Islet precursor cell (in vitro differentiated cells): ENCODE measurements at regions not wholly inside any gene's neighbourhood (a gene's known extent, or its start where the extent isn't known, plus 50 kb on each side); places are given as distances from the start of the nearest gene placed in this dataset.

Experiments used
- DNase-seq: peaks from one replicate; pipeline ENCODE4 v3.0.0-alpha.2; 2018

DNA sequence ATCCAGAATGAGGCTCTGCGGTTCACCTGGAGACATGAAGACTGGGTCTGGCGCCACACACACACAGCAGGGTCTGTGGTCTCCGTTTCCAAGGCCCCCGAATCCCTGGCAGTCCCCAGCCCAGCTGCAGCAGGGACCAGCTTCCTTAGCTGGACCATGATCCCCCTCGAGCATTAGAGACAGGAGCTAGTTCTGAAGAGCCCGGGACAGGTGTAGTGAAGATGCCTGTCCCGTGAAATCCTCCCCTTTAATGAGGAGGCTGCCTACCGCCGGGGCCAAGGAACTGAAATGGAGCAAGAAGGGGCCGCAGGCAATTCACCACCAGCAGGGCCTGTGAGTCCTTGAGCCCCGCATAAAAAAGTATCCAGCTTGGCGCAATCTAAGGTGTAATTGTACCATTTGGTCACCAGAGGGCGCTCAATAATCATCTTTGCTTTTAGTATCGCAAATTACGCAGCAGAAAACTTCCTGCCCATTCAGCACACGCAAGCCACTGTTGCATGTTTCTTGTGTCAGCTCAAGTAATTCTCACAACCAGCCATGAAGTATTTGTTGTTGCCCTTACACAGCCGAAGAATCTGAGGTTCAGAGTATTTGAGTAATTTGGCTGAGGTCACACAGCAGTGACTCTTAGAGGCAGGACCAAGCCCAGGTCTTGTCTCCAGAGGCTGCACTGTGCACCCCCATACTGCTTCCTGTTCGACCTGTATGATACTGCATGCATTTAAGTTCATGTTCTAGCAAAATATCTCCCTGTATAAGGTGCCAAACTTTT, 54.3 kb upstream of the PPP2R5C start:
- DNase-seq = peak; percentile 83

DNA sequence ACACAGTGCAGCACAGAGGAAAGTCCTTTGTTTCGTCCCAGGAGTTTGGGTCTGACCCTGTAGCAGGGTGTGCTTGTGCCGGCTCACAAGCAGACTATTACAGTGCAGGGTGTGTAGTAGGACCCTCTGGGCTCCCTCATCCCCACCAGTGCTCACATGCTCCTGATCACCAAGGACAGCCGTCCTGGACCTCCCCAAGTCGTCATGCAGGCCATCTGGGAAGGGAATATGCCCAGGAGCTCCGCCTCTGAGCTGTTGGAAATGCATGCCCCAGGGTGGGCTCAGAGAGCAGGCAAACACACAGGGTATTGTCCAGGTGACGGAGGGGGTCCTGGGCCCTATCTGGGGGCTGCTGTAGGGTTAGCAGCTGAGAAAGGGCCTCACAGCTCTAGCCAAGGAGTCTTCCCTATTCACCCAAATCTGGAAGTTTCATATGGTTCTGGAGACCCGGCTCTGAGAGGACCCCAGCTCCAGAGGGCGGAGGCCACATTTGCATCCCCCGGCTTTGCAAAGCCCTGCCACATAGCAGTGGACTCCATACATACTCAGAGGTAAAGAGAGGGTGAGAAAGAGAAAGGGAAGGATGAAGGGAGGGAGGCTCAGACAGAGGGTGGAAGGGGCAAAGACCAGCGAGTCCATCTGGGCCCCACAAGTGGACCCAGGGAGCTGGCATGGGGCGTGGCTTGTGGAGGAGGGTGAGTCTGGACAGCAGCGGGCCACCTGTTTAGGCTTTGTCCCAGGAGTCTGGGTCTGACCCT, 53.5 kb upstream of the PPP2R5C start:
- no peak for DNase-seq

DNA sequence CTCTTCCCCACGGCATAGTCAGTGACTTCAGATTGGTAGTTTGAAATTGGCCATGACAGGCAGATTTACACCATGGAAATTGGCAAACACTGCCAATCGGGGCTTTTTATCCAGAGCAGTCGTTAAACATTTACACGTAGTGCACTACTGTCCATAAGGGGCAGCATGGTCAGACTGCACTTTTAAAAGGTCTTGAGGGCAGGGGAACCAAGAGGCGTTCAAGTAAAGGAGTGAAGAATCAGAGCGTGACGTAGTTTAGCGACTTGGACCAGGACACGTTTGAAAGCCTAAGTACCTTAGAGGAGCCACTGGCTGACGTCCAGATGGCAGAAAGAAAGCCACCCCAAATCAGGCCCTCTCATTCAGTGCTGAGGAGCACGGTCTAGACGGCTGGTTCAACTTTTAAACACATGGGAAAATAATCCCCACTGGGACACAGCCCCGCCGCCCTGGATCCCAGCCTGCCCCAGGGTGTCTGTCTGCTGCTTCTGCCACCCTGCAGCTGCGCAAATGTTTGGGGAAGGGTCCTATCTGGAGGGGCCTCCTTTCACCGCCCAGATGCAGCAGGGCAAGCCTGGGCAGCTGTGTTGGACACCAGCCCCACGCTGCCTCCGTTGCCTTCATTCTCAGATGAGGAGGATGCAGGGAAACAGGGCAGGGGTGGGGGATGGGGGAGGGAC, 52.5 kb upstream of the PPP2R5C start:
- no peak for DNase-seq

DNA sequence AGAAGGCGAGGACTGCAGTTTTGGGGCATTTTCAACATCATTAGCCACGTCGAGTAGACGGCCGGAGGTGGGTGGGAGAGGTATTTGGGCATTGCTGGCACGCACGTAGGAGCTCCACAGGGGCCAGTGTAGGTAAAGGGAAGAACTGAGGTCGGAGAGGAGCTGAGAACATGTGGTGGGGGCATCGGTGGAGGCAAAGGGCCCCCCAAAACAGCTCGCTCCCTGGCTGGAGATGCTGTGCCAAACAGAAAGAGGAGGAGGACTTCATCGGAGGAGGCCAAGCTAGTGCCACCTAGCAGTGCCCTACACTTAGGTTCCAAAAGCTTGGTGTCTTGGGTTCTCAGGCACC, 52.0 kb upstream of the PPP2R5C start:
- no peak for DNase-seq

DNA sequence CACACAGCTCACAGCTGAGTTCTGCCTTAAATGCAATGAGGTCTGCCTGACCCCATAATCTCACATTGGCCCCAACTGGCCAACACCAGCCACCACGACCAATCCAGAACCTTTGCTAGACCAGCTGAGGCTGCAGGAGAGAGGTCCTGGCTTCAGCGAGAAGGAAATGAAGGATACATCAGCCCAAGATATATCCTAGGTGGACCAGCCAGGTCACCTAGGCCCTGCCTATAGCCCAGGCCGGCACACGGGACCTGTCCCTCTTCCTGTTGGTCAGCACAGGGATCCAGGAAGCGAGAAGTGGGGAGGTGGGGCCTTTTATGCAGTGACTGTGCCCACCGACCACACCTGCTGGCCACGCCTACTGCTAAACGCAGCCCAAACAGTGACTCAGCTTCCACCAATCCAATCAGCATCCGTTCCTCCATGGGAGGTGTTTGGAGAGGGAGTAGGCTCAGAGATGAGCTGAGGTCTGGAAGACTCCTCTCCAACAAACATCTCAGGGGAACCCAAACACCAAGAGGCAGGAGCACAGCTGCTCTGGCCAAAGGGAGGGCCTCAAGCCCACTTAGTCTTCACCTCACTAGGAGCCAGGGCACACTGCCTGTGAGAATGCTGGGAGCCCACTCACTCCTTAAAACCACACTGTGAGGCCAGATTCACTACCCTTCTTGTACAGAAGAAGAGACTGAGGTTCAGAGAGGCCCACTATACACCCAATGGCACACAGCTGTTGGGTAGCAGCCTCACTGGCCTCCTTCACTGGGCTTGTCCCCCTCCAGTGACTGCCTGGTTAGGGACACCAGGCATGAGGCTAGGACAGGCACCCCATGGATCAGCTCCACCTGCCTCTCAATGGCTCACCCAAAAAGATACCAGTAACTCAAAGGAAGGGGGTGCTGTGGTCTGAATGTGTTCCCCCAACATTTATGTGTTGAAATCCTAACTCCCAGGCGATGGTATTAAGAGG, 51.3 kb upstream of the PPP2R5C start:
- peak; percentile 71 for DNase-seq

DNA sequence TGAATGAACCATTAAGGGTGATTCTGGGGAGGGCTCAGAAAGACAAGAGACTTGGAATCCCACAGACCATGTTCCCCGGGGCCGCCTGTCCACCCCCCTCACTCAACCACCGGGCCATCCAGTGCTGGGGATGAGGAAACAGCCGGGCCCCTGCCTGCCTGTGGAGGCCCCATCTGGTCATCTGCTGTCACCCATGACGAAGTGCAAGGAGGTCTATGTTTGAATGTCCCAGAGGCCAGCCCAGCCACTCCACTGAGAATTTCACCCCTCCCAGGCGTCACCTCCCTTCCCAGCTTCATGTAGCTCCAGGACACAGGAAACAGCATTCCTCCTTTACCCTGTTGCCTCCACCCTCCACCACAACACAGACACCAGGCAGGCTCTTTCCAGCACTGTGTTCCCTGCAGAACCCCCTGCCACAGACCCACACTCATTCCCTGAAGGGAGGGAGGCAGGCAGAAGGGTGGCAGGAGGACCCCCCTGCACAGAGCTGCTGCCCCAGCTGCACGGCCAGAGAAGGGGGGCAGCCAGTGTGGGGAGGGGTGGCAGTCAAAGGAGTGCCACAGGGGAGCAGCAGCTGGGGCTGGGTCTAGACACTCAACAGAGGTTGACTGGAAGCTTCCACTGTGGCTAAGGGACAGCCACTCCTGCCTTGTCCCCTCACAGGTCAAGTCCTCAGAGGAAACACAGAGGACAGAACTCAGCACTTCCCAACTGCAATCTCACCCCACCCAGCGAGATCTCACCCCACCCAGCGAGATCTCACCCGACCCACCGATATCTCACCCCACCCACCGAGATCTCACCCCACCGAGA, 50.3 kb upstream of the PPP2R5C start:
- peak; percentile 67 for DNase-seq
